K562 (cell line): ENCODE measurements at regions not wholly inside any gene's neighbourhood (a gene's known extent, or its start where the extent isn't known, plus 50 kb on each side); places are given as distances from the start of the nearest gene placed in this dataset.

Source experiments
- ATAC-seq: fragments of 200-7000 bp; cut with Tn5 transposase; 3 replicates; pipeline ENCODE4 v1.9.1; 2020; ENCODE audit warnings: moderate library complexity
- BruUV-seq: library from RNA; stranded (reverse); fragments of 400-500 nt; replicated peaks from 2 replicates; lab custom pipeline; 2021; lab: Mats Ljungman, UMichigan
- CTCF ChIA-PET: fragments of 300-600 bp; formaldehyde crosslinking; extraction: SDS; loops from one replicate; lab custom pipeline; 2021; ENCODE audit warnings: low intra/inter-chr PET ratio; lab: Yijun Ruan, JAX
- POLR2A ChIA-PET: fragments of 300-600, 350-650 bp; sonication (Branson Sonifier 250); formaldehyde crosslinking; extraction: SDS; loops from one replicate; lab custom pipeline; 2021; ENCODE audit warnings: antibody characterized with exemption, inconsistent platforms; lab: Yijun Ruan, JAX
- DNase-seq, 4 experiments: peaks; one replicate each; pipeline versions ENCODE4 v3.0.0 to v3.0.0-alpha.2; 2011 to 2018; ENCODE audit warnings: low spot score in 3 of 4, mixed read lengths in 3 of 4; ENCODE audit errors: extremely low read depth in 1 of 4
- FAIRE-seq: peaks from 2 replicates; lab custom pipeline; 2011; peaks lifted over from hg19 to GRCh38; lab: Jason Lieb, UNC
- H2AFZ ChIP-seq: 2 replicates; pipeline ENCODE4 v1.6.0; 2011; ENCODE audit warnings: low read depth, low read length, control low read depth, inconsistent platforms
- H3K27ac ChIP-seq: fragments of 200-600 bp; 3 replicates; pipeline ENCODE4 v1.8.0; 2011; ENCODE audit warnings: low read depth, mild to moderate bottlenecking, control low read depth, inconsistent platforms, low read length, moderate library complexity, mixed read lengths; ENCODE audit errors: extremely low read depth
- H3K27me3 ChIP-seq, 2 experiments: fragments of 300-600 bp in 1 of 2; 2 replicates in 1 of 2; 3 replicates in 1 of 2; pipeline versions ENCODE4 v1.6.0 to v1.8.0; 2011; ENCODE audit warnings: inconsistent platforms in 2 of 2, low read length in 2 of 2, mild to moderate bottlenecking in 1 of 2, mixed read lengths in 1 of 2, moderate library complexity in 1 of 2; ENCODE audit not compliant: control insufficient read depth in 2 of 2, insufficient read depth in 2 of 2
- H3K36me3 ChIP-seq: fragments of 300-600 bp; 3 replicates; pipeline ENCODE4 v1.8.0; 2011; ENCODE audit warnings: mild to moderate bottlenecking, low read length, inconsistent platforms; ENCODE audit not compliant: control insufficient read depth, insufficient read depth
- H3K4me1 ChIP-seq, 2 experiments: fragments of 200-600 bp in 1 of 2; replicated peaks in 1 of 2; 2 replicates in 1 of 2; 3 replicates in 1 of 2; pipeline versions ENCODE4 v1.5.1 to v1.8.0; 2011; ENCODE audit warnings: inconsistent platforms in 2 of 2, low read length in 2 of 2, mild to moderate bottlenecking in 1 of 2, mixed read lengths in 1 of 2, moderate library complexity in 1 of 2; ENCODE audit not compliant: control insufficient read depth in 2 of 2, insufficient read depth in 2 of 2
- H3K4me2 ChIP-seq: 2 replicates; pipeline ENCODE4 v1.6.1; 2011; ENCODE audit warnings: low read length, control low read depth, inconsistent platforms, mixed read lengths; ENCODE audit not compliant: insufficient read depth
- H3K4me3 ChIP-seq: fragments of 200-600 bp; sonication (generic), shearing (Covaris generic); 2 replicates; pipeline ENCODE4 v1.5.1; 2016; ENCODE audit warnings: control low read depth, inconsistent platforms
- H3K79me2 ChIP-seq: fragments of 200-600 bp; 3 replicates; pipeline ENCODE4 v1.8.0; 2011; ENCODE audit warnings: low read length, inconsistent platforms; ENCODE audit not compliant: control insufficient read depth, insufficient read depth
- H3K9ac ChIP-seq, 2 experiments: 2 replicates each; pipeline versions ENCODE4 v1.6.0 to v1.6.1; 2011; ENCODE audit warnings: low read depth in 2 of 2, low read length in 2 of 2, control low read depth in 1 of 2, inconsistent platforms in 1 of 2, mild to moderate bottlenecking in 1 of 2, mixed read lengths in 1 of 2; ENCODE audit not compliant: insufficient read depth in 1 of 2
- H3K9me1 ChIP-seq: one replicate; pipeline ENCODE4 v1.6.0; 2011; ENCODE audit warnings: inconsistent platforms, mild to moderate bottlenecking, low read length, moderate library complexity; ENCODE audit not compliant: control insufficient read depth, insufficient read depth
- H3K9me3 ChIP-seq: replicated peaks from 2 replicates; pipeline ENCODE4 v1.5.1; 2011; ENCODE audit warnings: low read depth, low read length, inconsistent platforms; ENCODE audit not compliant: control insufficient read depth, insufficient read depth
- H4K20me1 ChIP-seq: replicated peaks from 2 replicates; pipeline ENCODE4 v1.6.1; 2011; ENCODE audit warnings: low read length, inconsistent platforms, mixed read lengths; ENCODE audit not compliant: control insufficient read depth, insufficient read depth
- ARHGAP35 ChIP-seq: fragments of 450-650 bp; IDR thresholded peaks from 2 replicates; pipeline ENCODE4 v1.6.1; 2018; ENCODE audit not compliant: partially characterized antibody
- CLOCK ChIP-seq: fragments of 250-450 bp; sonication (Bioruptor Pico); IDR thresholded peaks from 2 replicates; pipeline ENCODE4 v1.4.0; 2020; ENCODE audit warnings: mild to moderate bottlenecking, moderate library complexity, borderline replicate concordance
- FOXK2 ChIP-seq, 2 experiments: fragments of 450-650 bp; IDR thresholded peaks in 1 of 2; conservative IDR thresholded peaks in 1 of 2; 2 replicates each; pipeline ENCODE4 v1.6.1; 2016; ENCODE audit warnings: low read depth in 2 of 2, mild to moderate bottlenecking in 1 of 2
- NCOA1 ChIP-seq: fragments of 450-650 bp; IDR thresholded peaks from 2 replicates; pipeline ENCODE4 v1.6.1; 2016; ENCODE audit warnings: low read depth
- NFIX ChIP-seq: fragments of 250-450 bp; sonication (Bioruptor Pico); IDR thresholded peaks from 2 replicates; pipeline ENCODE4 v1.4.0; 2020; ENCODE audit warnings: low read depth, mild to moderate bottlenecking, moderate library complexity
- RAD51 ChIP-seq: fragments of 450-650 bp; IDR thresholded peaks from 2 replicates; pipeline ENCODE4 v1.7.1; 2016; ENCODE audit warnings: low read depth, mild to moderate bottlenecking, borderline replicate concordance
- RBM39 ChIP-seq: fragments of 200-400 bp; formaldehyde crosslinking; optimal IDR thresholded peaks from 2 replicates; pipeline ENCODE3; 2018; ENCODE audit warnings: low read depth, low read length
- ZEB2 ChIP-seq: fragments of 450-650 bp; IDR thresholded peaks from 2 replicates; pipeline ENCODE4 v1.6.1; 2016
- ZNF384 ChIP-seq: IDR thresholded peaks from 2 replicates; pipeline ENCODE4 v1.6.1; 2012; ENCODE audit warnings: low read depth, low read length, improper control_type of control experiment
- ZNF583 ChIP-seq: fragments of 250-450 bp; sonication (Bioruptor Pico); IDR thresholded peaks from 2 replicates; pipeline ENCODE4 v1.4.0; 2020
- ZNF785 ChIP-seq: fragments of 250-450 bp; sonication (Bioruptor Pico); IDR thresholded peaks from 2 replicates; pipeline ENCODE4 v1.4.0; 2020; ENCODE audit warnings: mild to moderate bottlenecking
- ZSCAN32 ChIP-seq: fragments of 450-650 bp; formaldehyde crosslinking; IDR thresholded peaks from 2 replicates; pipeline ENCODE4 v1.4.0; 2020; ENCODE audit warnings: mild to moderate bottlenecking, moderate library complexity
- WGBS: fragments of 100-300 bp; shearing (Covaris generic); methylation state at CpG from one replicate; pipeline ENCODE4 v1.1.6; 2016; ENCODE audit warnings: low coverage, mixed read lengths; ENCODE audit not compliant: insufficient coverage; ENCODE audit errors: missing lambda C conversion rate; 5-methylcytosine and 5-hydroxymethylcytosine counted together
- in situ Hi-C: fragments of 300-500 bp; cut with MboI; formaldehyde crosslinking; loops from 4 replicates; pipeline ENCODE4 v1.15.0; 2018; ENCODE audit warnings: inconsistent platforms, mixed read lengths
- intact Hi-C: fragments of 100-400 bp; cut with micrococcal nuclease; formaldehyde crosslinking; loops from 2 replicates; pipeline ENCODE4 v1.14.2; 2022
- TF ChIP-seq, protein P1 (sequence below): fragments of 450-650 bp; formaldehyde crosslinking; conservative IDR thresholded peaks from 2 replicates; pipeline ENCODE4 v1.4.0; 2022; ENCODE audit warnings: mild to moderate bottlenecking, missing genetic modification characterization

DNA sequence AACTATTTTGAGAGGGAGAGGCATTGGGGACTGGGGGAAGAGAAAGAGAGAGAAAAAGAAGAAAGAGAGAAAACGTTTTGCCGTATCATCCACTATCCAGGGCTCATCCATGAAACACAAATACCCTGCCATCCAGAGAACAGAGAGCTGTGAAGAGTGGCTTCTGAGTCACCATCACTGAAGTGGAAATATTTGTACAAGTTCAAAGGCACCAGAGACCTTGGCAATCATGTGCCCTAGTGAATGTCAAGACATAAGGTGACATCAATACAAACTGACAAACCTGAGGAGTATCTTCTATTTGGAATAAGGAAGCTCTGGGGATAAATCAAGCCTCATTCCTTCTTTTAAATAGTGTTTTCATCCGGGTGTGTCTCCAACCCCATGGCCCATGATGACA is 197.2 kb upstream of the PROX1 start:
- no peak overlapping the region for H3K9ac ChIP-seq
- BruUV-seq, result no TSS peak
- DNase-seq (no peak), ATAC-seq (no peak), FAIRE-seq (peak; percentile 32)
- POLR2A ChIA-PET, result interaction anchor here (0.6 kb wide), 1 partner anchor 9 kb away, joined by 3 read pairs; no protein-coding TSS in a partner anchor
- 0% methylated on average over 3 of the region's 3 CpGs for WGBS
- no peaks in the 10 kb centered on the region for H3K9me1 ChIP-seq
- no peak for TF ChIP-seq FOXK2 (conservative IDR thresholded peaks at IDR 0.05 in 1 of 2, IDR thresholded peaks at IDR 0.05 in 1 of 2; ENCODE audit: low read depth in 2 of 2)
- TF ChIP-seq ZNF785 (CRISPR knock-in tag), result no peak
- no peak for TF ChIP-seq ZSCAN32
- no peak for TF ChIP-seq CLOCK (CRISPR knock-in tag)
- TF ChIP-seq, protein P1, sequence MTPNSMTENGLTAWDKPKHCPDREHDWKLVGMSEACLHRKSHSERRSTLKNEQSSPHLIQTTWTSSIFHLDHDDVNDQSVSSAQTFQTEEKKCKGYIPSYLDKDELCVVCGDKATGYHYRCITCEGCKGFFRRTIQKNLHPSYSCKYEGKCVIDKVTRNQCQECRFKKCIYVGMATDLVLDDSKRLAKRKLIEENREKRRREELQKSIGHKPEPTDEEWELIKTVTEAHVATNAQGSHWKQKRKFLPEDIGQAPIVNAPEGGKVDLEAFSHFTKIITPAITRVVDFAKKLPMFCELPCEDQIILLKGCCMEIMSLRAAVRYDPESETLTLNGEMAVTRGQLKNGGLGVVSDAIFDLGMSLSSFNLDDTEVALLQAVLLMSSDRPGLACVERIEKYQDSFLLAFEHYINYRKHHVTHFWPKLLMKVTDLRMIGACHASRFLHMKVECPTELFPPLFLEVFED (CRISPR knock-in tag), result no peak
- no peak for TF ChIP-seq NFIX (CRISPR knock-in tag)
- TF ChIP-seq NCOA1, result no peak
- TF ChIP-seq ZEB2, result no peak
- TF ChIP-seq ARHGAP35, result no peak
- no peak for TF ChIP-seq ZNF583 (CRISPR knock-in tag)
- TF ChIP-seq RAD51, result no peak
- TF ChIP-seq ZNF384, result no peak
- no peak for TF ChIP-seq RBM39
- CTCF ChIA-PET, result no interaction called here
- H3K4me1 ChIP-seq, result no peaks in the 10 kb centered on the region
- H3K79me2 ChIP-seq, result no peaks in the 10 kb centered on the region
- no peaks in the 10 kb centered on the region for H4K20me1 ChIP-seq
- H3K4me2 ChIP-seq, result no peak overlapping the region
- in situ Hi-C loops (no loop called here), intact Hi-C loops (no loop called here)
- no peaks in the 10 kb centered on the region for H3K9me3 ChIP-seq
- no peaks in the 10 kb centered on the region; a peak in 2 of 5 replicates for H3K27me3 ChIP-seq
- H2AFZ ChIP-seq, result no peak overlapping the region
- no peaks in the 10 kb centered on the region for H3K36me3 ChIP-seq
- no peak overlapping the region for H3K4me3 ChIP-seq
- H3K27ac ChIP-seq, result no peak overlapping the region
